CD8-positive, alpha-beta memory T cell (primary cell): ENCODE measurements at regions not wholly inside any gene's neighbourhood (a gene's known extent, or its start where the extent isn't known, plus 50 kb on each side); places are given as distances from the start of the nearest gene placed in this dataset.
"Not testable (repeated sequence)": the region's sequence is repeated elsewhere in the genome, so short reads cannot be mapped to it uniquely, and the experiment has no call there.

Source experiments
- CTCF ChIA-PET: fragments of 350-600 bp; sonication (Branson Sonifier 250); formaldehyde crosslinking; loops from one replicate; lab custom pipeline; 2021; ENCODE audit warnings: antibody characterized with exemption; lab: Charles Lee
- POLR2A ChIA-PET: fragments of 350-600 bp; sonication (Branson Sonifier 250); formaldehyde crosslinking; loops from one replicate; lab custom pipeline; 2021; ENCODE audit warnings: antibody characterized with exemption; lab: Charles Lee
- DNase-seq, 5 donors: peaks; one replicate each; pipeline versions ENCODE4 v3.0.0 to v3.0.0-alpha.2; 2020 to 2022; ENCODE audit warnings: mixed read lengths in 1 of 5
- H3K27ac ChIP-seq: one replicate; pipeline ENCODE4 v1.7.0; 2013; ENCODE audit warnings: low read depth, mild to moderate bottlenecking, low read length, moderate library complexity
- H3K27me3 ChIP-seq: 2 replicates; pipeline ENCODE4 v1.7.0; 2013; ENCODE audit warnings: low read length, mild to moderate bottlenecking; ENCODE audit not compliant: insufficient read depth, poor library complexity, severe bottlenecking
- H3K36me3 ChIP-seq: 2 replicates; pipeline ENCODE4 v1.7.0; 2013; ENCODE audit warnings: mild to moderate bottlenecking, low read length, moderate library complexity; ENCODE audit not compliant: insufficient read depth
- H3K4me1 ChIP-seq: 2 replicates; pipeline ENCODE4 v1.7.0; 2013; ENCODE audit warnings: mild to moderate bottlenecking, low read length, moderate library complexity; ENCODE audit not compliant: insufficient read depth
- H3K4me3 ChIP-seq: 2 replicates; pipeline ENCODE4 v1.7.0; 2013; ENCODE audit warnings: mild to moderate bottlenecking, low read length
- H3K9me3 ChIP-seq: 2 replicates; pipeline ENCODE4 v1.7.0; 2013; ENCODE audit warnings: mild to moderate bottlenecking, low read length
- H3K27ac Mint-ChIP-seq, 8 donors: one replicate each; pipeline ENCODE4 v1.8.0; 2020 to 2021; ENCODE audit warnings: mixed read lengths in 8 of 8, mild to moderate bottlenecking in 6 of 8, inconsistent platforms in 3 of 8, moderate library complexity in 3 of 8
- H3K27me3 Mint-ChIP-seq, 2 donors: one replicate each; pipeline ENCODE4 v1.8.0; 2020 to 2021; ENCODE audit warnings: mixed read lengths in 2 of 2, mild to moderate bottlenecking in 1 of 2, moderate library complexity in 1 of 2
- H3K36me3 Mint-ChIP-seq, 3 donors: one replicate each; pipeline ENCODE4 v1.8.0; 2020 to 2021; ENCODE audit warnings: mixed read lengths in 3 of 3, inconsistent platforms in 1 of 3, mild to moderate bottlenecking in 1 of 3
- H3K4me1 Mint-ChIP-seq, 3 donors: one replicate each; pipeline ENCODE4 v1.8.0; 2020 to 2021; ENCODE audit warnings: mixed read lengths in 3 of 3, inconsistent platforms in 1 of 3, mild to moderate bottlenecking in 1 of 3
- H3K4me3 Mint-ChIP-seq, 7 donors: one replicate each; pipeline ENCODE4 v1.8.0; 2020 to 2021; ENCODE audit warnings: mixed read lengths in 7 of 7, mild to moderate bottlenecking in 6 of 7, moderate library complexity in 4 of 7, inconsistent platforms in 2 of 7
- H3K9me3 Mint-ChIP-seq, 5 donors: one replicate each; pipeline ENCODE4 v1.8.0; 2020 to 2022; ENCODE audit warnings: mixed read lengths in 5 of 5, mild to moderate bottlenecking in 3 of 5, moderate library complexity in 2 of 5, inconsistent platforms in 1 of 5

DNA sequence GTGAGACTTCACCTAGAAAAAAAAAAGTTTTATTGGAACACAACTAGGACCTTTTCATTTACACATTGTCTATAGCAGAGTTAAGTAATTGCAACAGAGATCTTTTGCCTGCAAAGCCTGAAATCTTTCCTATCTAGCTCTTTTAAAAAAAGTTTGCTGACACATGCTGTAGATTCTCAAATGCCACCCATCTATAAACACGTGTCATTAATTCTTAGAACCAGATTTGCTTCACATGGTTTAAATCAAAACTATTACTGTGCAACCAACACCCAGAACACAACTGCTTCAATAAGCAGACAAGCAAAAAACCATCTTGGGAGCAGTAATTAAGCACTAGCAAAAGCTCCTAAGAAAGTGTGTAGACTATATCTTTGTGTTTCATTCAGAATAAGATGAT, 55.0 kb downstream of the OXSM start:
- Mint-ChIP-seq H3K4me3 (no peak overlapping the region), H3K4me1 (no peaks in the 10 kb centered on the region), H3K27me3 (no peaks in the 10 kb centered on the region), H3K9me3 (no peaks in the 10 kb centered on the region), H3K36me3 (no peaks in the 10 kb centered on the region), H3K27ac (no peak overlapping the region)
- ChIA-PET CTCF (interaction anchor here (1.3 kb wide), 1 partner anchor 10 kb away, joined by 3 read pairs; no protein-coding TSS in a partner anchor), POLR2A (interaction anchor here (0.7 kb wide), 1 partner anchor 38 kb away, joined by 4 read pairs; no protein-coding TSS in a partner anchor)
- Histone ChIP-seq H3K4me3 (no peak overlapping the region), H3K27ac (no peak overlapping the region), H3K9me3 (no peaks in the 10 kb centered on the region), H3K27me3 (no peaks in the 10 kb centered on the region), H3K36me3 (no peaks in the 10 kb centered on the region), H3K4me1 (no peaks in the 10 kb centered on the region)
- DNase-seq = no peak

DNA sequence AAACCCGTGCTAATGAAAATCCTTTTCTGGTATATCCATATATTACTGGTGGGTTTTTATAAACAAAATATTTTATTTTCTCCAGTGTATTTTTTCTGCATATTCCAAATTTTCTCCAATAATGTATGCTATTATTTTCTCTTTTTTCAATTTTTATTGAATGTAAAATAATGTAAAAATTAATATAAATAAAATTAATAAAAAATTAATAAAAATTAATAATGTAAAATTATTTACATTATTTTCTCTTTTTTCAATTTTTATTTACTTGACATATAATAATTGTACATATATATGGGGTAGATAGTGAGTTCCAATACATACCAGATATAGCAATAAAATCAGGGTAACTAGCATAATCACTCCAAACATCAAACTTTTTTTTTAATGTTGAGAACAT, 56.4 kb downstream of the OXSM start:
- DNase-seq = no peak
- CTCF ChIA-PET = interaction anchor here (1.2 to 1.3 kb wide), 2 partner anchors 8 to 10 kb away, joined by 3 to 5 read pairs; no protein-coding TSS in a partner anchor
- Mint-ChIP-seq H3K27me3 (no peaks in the 10 kb centered on the region), H3K4me3 (no peak overlapping the region), H3K27ac (no peak overlapping the region), H3K4me1 (no peaks in the 10 kb centered on the region), H3K9me3 (no peaks in the 10 kb centered on the region), H3K36me3 (no peaks in the 10 kb centered on the region)
- no peak overlapping the region for H3K27ac ChIP-seq
- POLR2A ChIA-PET = no interaction called here
- no peaks in the 10 kb centered on the region for H3K4me1 ChIP-seq
- no peaks in the 10 kb centered on the region for H3K27me3 ChIP-seq
- no peak overlapping the region for H3K4me3 ChIP-seq
- no peaks in the 10 kb centered on the region for H3K9me3 ChIP-seq
- H3K36me3 ChIP-seq = no peaks in the 10 kb centered on the region

DNA sequence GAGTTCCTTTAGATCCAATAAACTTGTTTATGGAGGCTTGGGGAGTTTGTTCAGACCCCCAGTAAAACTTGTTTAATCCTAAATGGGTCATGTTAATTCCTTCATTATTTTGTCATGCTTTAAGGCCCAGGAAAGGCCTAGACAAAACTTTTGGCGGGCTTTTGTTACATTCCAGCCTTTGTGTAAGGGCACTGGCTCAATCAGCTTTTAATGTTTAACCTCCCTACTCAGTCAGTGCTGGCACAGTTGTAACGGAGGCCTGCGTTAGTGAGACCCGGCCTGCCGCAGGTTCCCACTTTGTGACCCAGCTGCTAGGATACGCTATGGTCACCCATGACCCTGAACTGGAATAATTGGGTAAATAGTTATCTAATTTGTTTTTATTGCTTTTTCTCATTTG, 59.2 kb downstream of the OXSM start:
- Mint-ChIP-seq H3K9me3 (no peaks in the 10 kb centered on the region), H3K27me3 (no peaks in the 10 kb centered on the region), H3K36me3 (no peaks in the 10 kb centered on the region), H3K4me3 (no peak overlapping the region), H3K4me1 (no peaks in the 10 kb centered on the region), H3K27ac (no peak overlapping the region)
- Histone ChIP-seq H3K27ac (no peak overlapping the region), H3K27me3 (no peaks in the 10 kb centered on the region), H3K4me1 (no peaks in the 10 kb centered on the region), H3K4me3 (no peak overlapping the region), H3K9me3 (no peaks in the 10 kb centered on the region), H3K36me3 (no peaks in the 10 kb centered on the region)
- CTCF ChIA-PET = no interaction called here
- no peak for DNase-seq
- POLR2A ChIA-PET = no interaction called here

DNA sequence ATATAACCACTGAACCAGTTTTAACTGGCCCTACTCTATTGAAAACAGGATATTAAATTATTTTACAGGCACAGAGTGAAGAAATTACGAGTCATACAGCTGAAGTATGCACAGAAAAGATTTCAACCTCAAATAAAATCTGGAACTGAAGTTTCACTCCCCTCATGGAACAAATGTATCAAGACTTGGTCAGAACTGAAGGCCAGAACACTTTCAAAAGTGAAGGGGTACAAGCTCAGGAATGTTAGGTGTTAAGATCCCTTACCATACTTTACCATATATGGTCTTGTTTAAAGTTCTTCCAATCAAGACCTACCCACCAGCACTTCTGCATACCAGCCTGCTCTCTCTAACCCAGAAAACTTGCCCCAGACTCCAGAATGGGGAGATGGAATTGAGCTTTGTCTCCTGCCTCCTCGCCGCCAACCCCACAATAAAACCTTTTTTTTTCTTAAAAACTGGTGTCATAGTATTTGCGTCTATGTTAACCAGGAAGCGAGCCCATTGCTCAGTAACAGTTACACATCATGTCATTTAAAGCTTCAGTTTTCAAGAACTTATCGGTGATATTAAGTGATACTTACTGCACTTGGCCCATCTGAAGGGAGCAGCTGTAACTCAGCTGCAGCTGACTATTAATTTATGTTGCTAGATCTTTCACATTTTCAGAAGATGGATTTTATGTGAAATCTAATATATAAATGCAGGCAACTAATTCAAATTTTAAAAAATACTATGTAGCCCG, 59.9 kb downstream of the OXSM start:
- DNase-seq = no peak
- Histone ChIP-seq H3K36me3 (no peaks in the 10 kb centered on the region), H3K9me3 (no peaks in the 10 kb centered on the region), H3K27me3 (no peaks in the 10 kb centered on the region), H3K4me3 (no peak overlapping the region), H3K27ac (no peak overlapping the region), H3K4me1 (no peaks in the 10 kb centered on the region)
- H3K9me3 Mint-ChIP-seq = no peaks in the 10 kb centered on the region
- no peaks in the 10 kb centered on the region for H3K36me3 Mint-ChIP-seq
- POLR2A ChIA-PET = no interaction called here
- H3K27ac Mint-ChIP-seq = no peak overlapping the region
- no peak overlapping the region for H3K4me3 Mint-ChIP-seq
- CTCF ChIA-PET = no interaction called here
- H3K27me3 Mint-ChIP-seq = peaks cover 0 to 1% of the 10 kb centered on the region in 2 donors
- H3K4me1 Mint-ChIP-seq = no peaks in the 10 kb centered on the region

DNA sequence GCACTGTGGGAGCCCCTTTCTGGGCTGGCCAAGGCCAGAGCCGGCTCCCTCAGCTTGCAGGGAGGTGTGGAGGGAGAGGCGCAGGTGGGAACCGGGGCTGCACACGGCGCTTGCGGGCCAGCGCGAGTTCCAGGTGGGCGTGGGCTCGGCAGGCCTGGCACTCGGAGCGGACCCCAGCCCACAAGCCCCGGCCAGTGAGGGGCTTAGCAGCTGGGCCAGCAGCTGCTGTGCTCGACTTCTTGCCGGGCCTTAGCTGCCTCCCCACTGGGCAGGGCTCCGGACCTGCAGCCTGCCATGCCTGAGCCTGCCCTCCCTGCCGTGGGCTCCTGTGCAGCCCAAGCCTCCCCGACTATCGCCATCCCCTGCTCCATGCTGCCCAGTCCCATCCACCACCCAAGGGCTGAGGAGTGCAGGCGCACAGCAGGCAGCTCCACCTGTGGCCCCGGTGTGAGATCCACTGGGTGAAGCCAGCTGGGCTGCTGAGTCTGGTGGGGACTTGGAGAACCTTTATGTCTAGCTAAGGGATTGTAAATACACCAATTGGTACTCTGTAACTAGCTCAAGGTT, 61.9 kb downstream of the OXSM start:
- H3K4me3 Mint-ChIP-seq = peak overlapping the region in 1 of 7 donors; percentile 71
- H3K36me3 ChIP-seq, DNase-seq, H3K36me3 Mint-ChIP-seq, H3K9me3 Mint-ChIP-seq, POLR2A ChIA-PET, H3K4me1 Mint-ChIP-seq, H3K9me3 ChIP-seq, H3K27me3 ChIP-seq, H3K27me3 Mint-ChIP-seq, H3K4me1 ChIP-seq, H3K4me3 ChIP-seq, H3K27ac Mint-ChIP-seq, H3K27ac ChIP-seq: not testable (repeated sequence)
- CTCF ChIA-PET = interaction anchor here (0.9 kb wide), 1 partner anchor 203 kb away, joined by 4 read pairs; no protein-coding TSS in a partner anchor

DNA sequence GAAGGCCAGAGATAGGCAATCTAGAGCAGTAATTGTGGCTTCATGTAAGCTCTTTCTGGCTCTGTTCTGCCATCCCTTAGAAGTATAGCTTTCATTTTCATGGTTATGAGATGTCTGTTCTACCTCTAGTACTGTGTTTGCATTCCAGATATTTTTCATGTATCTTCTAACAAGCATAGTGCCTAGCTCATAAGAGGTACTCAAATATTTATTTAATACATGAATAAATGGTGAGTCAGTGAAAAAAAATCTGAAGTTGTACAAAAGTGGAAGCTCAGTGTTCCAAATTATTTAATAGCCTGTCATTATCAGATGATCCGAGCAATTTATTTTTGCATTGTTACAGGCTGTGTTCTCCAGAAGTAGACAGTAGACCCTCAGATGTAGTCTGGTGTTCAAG, 64.3 kb downstream of the OXSM start:
- H3K4me3 ChIP-seq = no peak overlapping the region
- Mint-ChIP-seq H3K9me3 (no peaks in the 10 kb centered on the region), H3K4me1 (peaks cover 0 to 3% (median 0%) of the 10 kb centered on the region in 3 donors), H3K27ac (no peak overlapping the region), H3K4me3 (no peak overlapping the region), H3K27me3 (peaks cover 0 to 2% of the 10 kb centered on the region in 2 donors), H3K36me3 (no peaks in the 10 kb centered on the region)
- no peaks in the 10 kb centered on the region for H3K9me3 ChIP-seq
- ChIA-PET POLR2A (no interaction called here), CTCF (interaction anchor here (1.1 to 5.9 kb wide), 5 partner anchors 9 to 206 kb away, joined by 3 to 88 read pairs (median 3); no protein-coding TSS in a partner anchor)
- H3K27me3 ChIP-seq = no peaks in the 10 kb centered on the region
- H3K36me3 ChIP-seq = no peaks in the 10 kb centered on the region
- no peak overlapping the region for H3K27ac ChIP-seq
- H3K4me1 ChIP-seq = no peaks in the 10 kb centered on the region
- DNase-seq = no peak

DNA sequence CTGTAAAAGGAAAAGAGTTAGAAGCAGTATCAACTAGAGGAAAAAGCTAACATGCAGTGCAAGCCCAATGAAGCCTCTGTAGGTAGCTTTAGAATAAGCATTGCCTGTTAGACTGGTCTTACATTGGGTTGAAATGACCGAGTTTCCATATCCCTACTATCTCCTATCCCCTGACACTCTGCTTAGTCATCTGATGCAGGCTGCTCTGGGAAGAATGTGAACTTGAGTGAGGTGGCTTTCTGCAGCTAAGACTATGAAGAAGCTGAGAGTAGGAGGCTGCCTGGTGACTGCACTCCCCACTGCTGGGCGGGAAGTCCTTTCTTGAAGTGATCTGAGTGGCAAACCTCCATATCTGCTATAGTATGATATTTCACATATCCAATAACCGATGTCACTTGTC, 64.7 kb downstream of the OXSM start:
- ChIA-PET CTCF (interaction anchor here (1.1 to 5.9 kb wide), 5 partner anchors 9 to 206 kb away, joined by 3 to 88 read pairs (median 3); no protein-coding TSS in a partner anchor), POLR2A (no interaction called here)
- peaks cover 0 to 2% of the 10 kb centered on the region in 2 donors for H3K27me3 Mint-ChIP-seq

DNA sequence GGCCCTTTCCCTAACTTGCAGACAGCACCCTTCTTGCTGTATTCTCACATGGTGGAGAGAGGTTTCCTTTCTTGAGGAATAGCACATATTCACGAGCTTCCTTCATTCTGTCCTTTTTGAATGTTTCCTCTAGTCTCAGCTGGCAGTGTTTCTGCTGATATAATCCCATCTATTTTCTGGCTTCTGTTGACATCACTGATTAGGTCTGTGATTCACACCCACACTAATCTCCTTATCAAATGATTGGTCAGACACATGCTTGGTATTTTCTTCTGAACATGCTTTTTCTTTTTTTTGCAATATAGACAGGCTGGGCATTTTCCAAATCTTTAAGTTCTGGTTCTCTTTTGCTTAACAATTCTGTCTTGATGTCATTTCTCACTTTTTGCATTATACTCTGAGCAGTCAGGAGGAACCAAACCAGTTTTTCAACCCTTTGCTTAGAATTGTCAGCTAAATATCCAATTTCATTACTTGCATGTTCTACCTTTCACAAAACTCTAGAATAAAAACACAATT, 65.4 kb downstream of the OXSM start:
- no peaks in the 10 kb centered on the region for H3K36me3 Mint-ChIP-seq
- H3K27me3 ChIP-seq = no peaks in the 10 kb centered on the region
- ChIA-PET POLR2A (no interaction called here), CTCF (interaction anchor here (1.2 to 5.9 kb wide), 2 partner anchors 10 to 207 kb away, joined by 3 to 88 read pairs; no protein-coding TSS in a partner anchor)
- no peaks in the 10 kb centered on the region for H3K36me3 ChIP-seq
- no peak overlapping the region for H3K4me3 Mint-ChIP-seq
- no peaks in the 10 kb centered on the region for H3K4me1 ChIP-seq
- H3K9me3 ChIP-seq = no peaks in the 10 kb centered on the region
- peaks cover 0 to 2% of the 10 kb centered on the region in 2 donors for H3K27me3 Mint-ChIP-seq
- no peak overlapping the region for H3K27ac ChIP-seq
- peaks cover 0 to 3% (median 0%) of the 10 kb centered on the region in 3 donors for H3K4me1 Mint-ChIP-seq
- H3K27ac Mint-ChIP-seq = no peak overlapping the region
- peaks cover 0 to 3% (median 0%) of the 10 kb centered on the region in 5 donors for H3K9me3 Mint-ChIP-seq
- no peak overlapping the region for H3K4me3 ChIP-seq
- DNase-seq = no peak

More for the DNA sequence above, 64.7 kb downstream of the OXSM start:
- no peaks in the 10 kb centered on the region for H3K36me3 ChIP-seq
- H3K4me1 ChIP-seq = no peaks in the 10 kb centered on the region
- DNase-seq = no peak
- H3K27ac ChIP-seq = no peak overlapping the region
- H3K4me3 Mint-ChIP-seq = no peak overlapping the region
- no peaks in the 10 kb centered on the region for H3K27me3 ChIP-seq
- H3K4me1 Mint-ChIP-seq = peaks cover 0 to 3% (median 0%) of the 10 kb centered on the region in 3 donors
- no peaks in the 10 kb centered on the region for H3K9me3 ChIP-seq
- no peaks in the 10 kb centered on the region for H3K9me3 Mint-ChIP-seq
- no peak overlapping the region for H3K27ac Mint-ChIP-seq
- H3K36me3 Mint-ChIP-seq = no peaks in the 10 kb centered on the region
- H3K4me3 ChIP-seq = no peak overlapping the region
